PC-9 (cell line): ENCODE measurements at regions not wholly inside any gene's neighbourhood (a gene's known extent, or its start where the extent isn't known, plus 50 kb on each side); places are given as distances from the start of the nearest gene placed in this dataset.

ENCODE experiments used
- BruUV-seq: library from RNA; stranded (reverse); fragments of 400-500 nt; replicated peaks from 2 replicates; lab custom pipeline; 2021; lab: Mats Ljungman, UMichigan
- CTCF ChIA-PET: fragments of 300-600 bp; sonication (Branson Sonifier 250); formaldehyde crosslinking; loops from one replicate; lab custom pipeline; 2022; ENCODE audit warnings: antibody characterized with exemption; lab: Charles Lee
- POLR2A ChIA-PET: fragments of 300-600 bp; sonication (Branson Sonifier 250); formaldehyde crosslinking; loops from one replicate; lab custom pipeline; 2022; ENCODE audit warnings: antibody characterized with exemption; ENCODE audit not compliant: unreplicated experiment; lab: Charles Lee
- DNase-seq, 2 experiments: peaks; one replicate each; pipeline versions ENCODE4 v3.0.0 to v3.0.0-alpha.2; 2015 to 2022; ENCODE audit warnings: mixed read lengths in 1 of 2
- H2AFZ ChIP-seq: fragments of 200-600 bp; sonication (generic); 2 replicates; pipeline ENCODE4 v1.8.1; 2017; ENCODE audit warnings: antibody characterized with exemption
- H3F3A ChIP-seq: fragments of 200-600 bp; sonication (generic); 2 replicates; pipeline ENCODE4 v1.8.1; 2017; ENCODE audit warnings: antibody characterized with exemption, mild to moderate bottlenecking, low read depth; ENCODE audit not compliant: insufficient read depth
- H3K27ac ChIP-seq: fragments of 200-600 bp; sonication (generic); 2 replicates; pipeline ENCODE4 v1.6.1; 2016; ENCODE audit warnings: mixed run types
- H3K27me3 ChIP-seq: fragments of 200-600 bp; sonication (generic); 2 replicates; pipeline ENCODE4 v1.6.1; 2016; ENCODE audit warnings: low read depth, mixed run types; ENCODE audit not compliant: insufficient read depth
- H3K36me3 ChIP-seq: fragments of 200-600 bp; sonication (generic); 2 replicates; pipeline ENCODE4 v1.6.1; 2016; ENCODE audit warnings: low read depth, mixed run types
- H3K4me1 ChIP-seq: fragments of 200-600 bp; sonication (generic); replicated peaks from 2 replicates; pipeline ENCODE4 v1.6.1; 2016; ENCODE audit warnings: mixed run types; ENCODE audit not compliant: insufficient read depth
- H3K4me2 ChIP-seq: fragments of 200-600 bp; sonication (generic); 2 replicates; pipeline ENCODE4 v1.6.1; 2017; ENCODE audit warnings: mixed run types
- H3K4me3 ChIP-seq: fragments of 200-600 bp; sonication (generic); 2 replicates; pipeline ENCODE4 v1.6.1; 2016; ENCODE audit warnings: mixed run types
- H3K79me2 ChIP-seq: fragments of 200-600 bp; sonication (generic); 2 replicates; pipeline ENCODE4 v1.6.1; 2017; ENCODE audit warnings: low read depth, mixed run types
- H3K9me2 ChIP-seq: fragments of 200-600 bp; sonication (generic); 2 replicates; pipeline ENCODE4 v1.8.1; 2017; ENCODE audit warnings: mild to moderate bottlenecking; ENCODE audit not compliant: insufficient read depth
- H3K9me3 ChIP-seq: fragments of 200-600 bp; sonication (generic); 2 replicates; pipeline ENCODE4 v1.8.1; 2016; ENCODE audit warnings: low read depth; ENCODE audit not compliant: insufficient read depth
- H4K20me1 ChIP-seq: fragments of 200-600 bp; sonication (generic); 2 replicates; pipeline ENCODE4 v1.8.1; 2017; ENCODE audit not compliant: insufficient read depth
- CTCF ChIP-seq: fragments of 200-600 bp; sonication (generic); conservative IDR thresholded peaks from 2 replicates; pipeline ENCODE4 v1.6.1; 2017; ENCODE audit warnings: mixed run types, antibody characterized with exemption, mild to moderate bottlenecking, moderate library complexity
- EZH2 ChIP-seq: fragments of 200-600 bp; sonication (generic); IDR thresholded peaks from 2 replicates; pipeline ENCODE4 v1.8.0; 2017; ENCODE audit warnings: antibody characterized with exemption, low read depth
- intact Hi-C: fragments of 100-400 bp; cut with micrococcal nuclease; formaldehyde crosslinking; loops from one replicate; pipeline ENCODE4 v1.10.0; 2022; ENCODE audit not compliant: unreplicated experiment

GRCh38 chr13:73792796-73793195 lies 341.4 kb downstream of the KLF12 start:
- no peaks in the 10 kb centered on the region for H3K79me2 ChIP-seq
- H3K9me3 ChIP-seq: no peaks in the 10 kb centered on the region
- CTCF ChIA-PET: no interaction called here
- no TSS peak for BruUV-seq
- H3K4me1 ChIP-seq: no peaks in the 10 kb centered on the region
- no peak overlapping the region for H2AFZ ChIP-seq
- H4K20me1 ChIP-seq: no peaks in the 10 kb centered on the region
- no peaks in the 10 kb centered on the region for H3K27me3 ChIP-seq
- H3K36me3 ChIP-seq: no peaks in the 10 kb centered on the region
- no peak for DNase-seq
- H3K4me2 ChIP-seq: no peak overlapping the region
- intact Hi-C loops: no loop called here
- H3K27ac ChIP-seq: no peak overlapping the region
- no peaks in the 10 kb centered on the region for H3K9me2 ChIP-seq
- no peak overlapping the region for H3K4me3 ChIP-seq
- POLR2A ChIA-PET: no interaction called here
- TF ChIP-seq CTCF: no peak
- no peak for TF ChIP-seq EZH2
- H3F3A ChIP-seq: no peaks in the 10 kb centered on the region

- POLR2A ChIA-PET: no interaction called here
- Histone ChIP-seq H3F3A (no peaks in the 10 kb centered on the region), H3K27me3 (no peaks in the 10 kb centered on the region), H3K4me1 (no peaks in the 10 kb centered on the region), H3K36me3 (no peaks in the 10 kb centered on the region), H3K9me3 (no peaks in the 10 kb centered on the region), H3K79me2 (no peaks in the 10 kb centered on the region), H3K9me2 (no peaks in the 10 kb centered on the region), H3K4me3 (no peak overlapping the region), H4K20me1 (no peaks in the 10 kb centered on the region), H2AFZ (no peak overlapping the region), H3K27ac (no peak overlapping the region), H3K4me2 (no peak overlapping the region)
- TF ChIP-seq CTCF (no peak), EZH2 (no peak)
- intact Hi-C loops: no loop called here
- no peak for DNase-seq
- CTCF ChIA-PET: no interaction called here
- BruUV-seq: no TSS peak
These were observed 351.5 kb downstream of the KLF12 start for GRCh38 chr13:73782450-73783449.

- Histone ChIP-seq H3K9me3 (no peaks in the 10 kb centered on the region), H4K20me1 (no peaks in the 10 kb centered on the region), H3K4me1 (no peaks in the 10 kb centered on the region), H3F3A (no peaks in the 10 kb centered on the region), H3K79me2 (no peaks in the 10 kb centered on the region), H3K27me3 (no peaks in the 10 kb centered on the region), H3K9me2 (no peaks in the 10 kb centered on the region), H3K36me3 (no peaks in the 10 kb centered on the region), H3K4me3 (no peak overlapping the region), H3K27ac (no peak overlapping the region), H2AFZ (no peak overlapping the region), H3K4me2 (no peak overlapping the region)
- ChIA-PET POLR2A (no interaction called here), CTCF (no interaction called here)
- intact Hi-C loops: no loop called here
- TF ChIP-seq CTCF (no peak), EZH2 (no peak)
- DNase-seq: no peak
- no TSS peak for BruUV-seq
These were observed 352.8 kb downstream of the KLF12 start for GRCh38 chr13:73781384-73781783.
